ENCODE measurements at regions not wholly inside any gene's neighbourhood (a gene's known extent, or its start where the extent isn't known, plus 50 kb on each side); places are given as distances from the start of the nearest gene placed in this dataset.

- Histone ChIP-seq H3K4me1 (ENCODE audit: control insufficient read depth, low read length) (peaks cover 65% of the 10 kb centered on the region), H3K9me2 (replicated peaks; ENCODE audit: control insufficient read depth, low read length) (no peaks in the 10 kb centered on the region), H3K27me3 (ENCODE audit: control insufficient read depth, low read length) (no peaks in the 10 kb centered on the region), H3K9me3 (ENCODE audit: control insufficient read depth, insufficient read depth, low read length) (no peaks in the 10 kb centered on the region), H3F3A (ENCODE audit: control insufficient read depth, insufficient read depth) (peaks cover 10% of the 10 kb centered on the region), H3K36me3 (ENCODE audit: control insufficient read depth, low read length) (no peaks in the 10 kb centered on the region), H3K4me2 (ENCODE audit: low read length) (peak overlapping the region; percentile 77), H4K20me1 (ENCODE audit: control insufficient read depth, insufficient read depth, low read depth, low read length) (no peaks in the 10 kb centered on the region), H3K4me3 (ENCODE audit: low read length) (peak overlapping the region; percentile 69), H3K79me2 (ENCODE audit: control insufficient read depth, low read length) (no peaks in the 10 kb centered on the region), H3K27ac (ENCODE audit: low read depth, low read length) (peak overlapping the region; percentile 87)
- no peak for TF ChIP-seq EZH2phosphoT487 (IDR thresholded peaks at IDR 0.05; ENCODE audit: borderline replicate concordance, low read length)
- TF ChIP-seq CTCF (IDR thresholded peaks at IDR 0.05; ENCODE audit: low read depth, low read length, poor library complexity, severe bottlenecking), result no peak
Measured at GRCh38 chr2:221203125-221203524, 369.0 kb downstream of the EPHA4 start.

- peak overlapping the region; percentile 87 for H3K27ac ChIP-seq (ENCODE audit: low read depth, low read length)
- H3K4me1 ChIP-seq (ENCODE audit: control insufficient read depth, low read length), result peaks cover 58% of the 10 kb centered on the region
- peak overlapping the region; percentile 69 for H3K4me3 ChIP-seq (ENCODE audit: low read length)
- no peak for TF ChIP-seq CTCF (IDR thresholded peaks at IDR 0.05; ENCODE audit: low read depth, low read length, poor library complexity, severe bottlenecking)
- no peak for TF ChIP-seq EZH2phosphoT487 (IDR thresholded peaks at IDR 0.05; ENCODE audit: borderline replicate concordance, low read length)
- peaks cover 10% of the 10 kb centered on the region for H3F3A ChIP-seq (ENCODE audit: control insufficient read depth, insufficient read depth)
- no peaks in the 10 kb centered on the region for H3K9me3 ChIP-seq (ENCODE audit: control insufficient read depth, insufficient read depth, low read length)
- no peaks in the 10 kb centered on the region for H3K36me3 ChIP-seq (ENCODE audit: control insufficient read depth, low read length)
- H3K27me3 ChIP-seq (ENCODE audit: control insufficient read depth, low read length), result no peaks in the 10 kb centered on the region
- H4K20me1 ChIP-seq (ENCODE audit: control insufficient read depth, insufficient read depth, low read depth, low read length), result no peaks in the 10 kb centered on the region
- no peaks in the 10 kb centered on the region for H3K9me2 ChIP-seq (replicated peaks; ENCODE audit: control insufficient read depth, low read length)
- H3K79me2 ChIP-seq (ENCODE audit: control insufficient read depth, low read length), result no peaks in the 10 kb centered on the region
- H3K4me2 ChIP-seq (ENCODE audit: low read length), result peak overlapping the region; percentile 77
Measured at GRCh38 chr2:221203856-221204255, 368.2 kb downstream of the EPHA4 start.

GRCh38 chr2:221204699-221205098 lies 367.4 kb downstream of the EPHA4 start:
- Histone ChIP-seq H3K79me2 (ENCODE audit: control insufficient read depth, low read length) (no peaks in the 10 kb centered on the region), H3K4me3 (ENCODE audit: low read length) (no peak overlapping the region), H3K4me1 (ENCODE audit: control insufficient read depth, low read length) (peaks cover 50% of the 10 kb centered on the region), H4K20me1 (ENCODE audit: control insufficient read depth, insufficient read depth, low read depth, low read length) (no peaks in the 10 kb centered on the region), H3K36me3 (ENCODE audit: control insufficient read depth, low read length) (no peaks in the 10 kb centered on the region), H3F3A (ENCODE audit: control insufficient read depth, insufficient read depth) (peaks cover 10% of the 10 kb centered on the region), H3K4me2 (ENCODE audit: low read length) (no peak overlapping the region), H3K27ac (ENCODE audit: low read depth, low read length) (no peak overlapping the region), H3K9me2 (replicated peaks; ENCODE audit: control insufficient read depth, low read length) (no peaks in the 10 kb centered on the region), H3K27me3 (ENCODE audit: control insufficient read depth, low read length) (no peaks in the 10 kb centered on the region), H3K9me3 (ENCODE audit: control insufficient read depth, insufficient read depth, low read length) (no peaks in the 10 kb centered on the region)
- TF ChIP-seq CTCF (IDR thresholded peaks at IDR 0.05; ENCODE audit: low read depth, low read length, poor library complexity, severe bottlenecking), result no peak
- no peak for TF ChIP-seq EZH2phosphoT487 (IDR thresholded peaks at IDR 0.05; ENCODE audit: borderline replicate concordance, low read length)
